ENCODE measurements at regions not wholly inside any gene's neighbourhood (a gene's known extent, or its start where the extent isn't known, plus 50 kb on each side); places are given as distances from the start of the nearest gene placed in this dataset.

DNA sequence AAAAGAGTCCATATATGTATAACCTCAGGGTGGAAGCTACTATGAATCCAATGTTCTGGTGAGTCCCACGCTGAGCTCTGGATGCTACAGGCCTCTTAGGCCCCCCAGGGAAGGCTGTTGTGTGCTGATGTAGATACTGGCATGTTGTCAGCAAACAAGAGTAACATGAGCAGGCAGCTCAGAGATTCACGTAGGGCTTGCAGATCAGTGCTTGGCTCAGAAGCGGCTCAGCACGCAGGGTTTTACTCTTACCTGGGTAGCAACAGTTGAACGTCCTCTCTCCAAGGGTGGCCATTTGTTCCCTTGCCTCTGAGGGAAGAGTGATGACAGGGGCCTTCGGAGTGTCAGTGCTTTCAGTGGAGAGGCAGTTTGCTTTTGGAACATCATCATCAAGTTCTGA lies 93.4 kb downstream of the ZFP64 start:
- no peak overlapping the region for H2AK5ac ChIP-seq (ENCODE audit: low read length)
- H3K4me3 ChIP-seq (ENCODE audit: low read depth, low read length) = no peak overlapping the region
- H3K18ac ChIP-seq (ENCODE audit: low read length) = no peak overlapping the region
- H3K36me3 ChIP-seq (ENCODE audit: control insufficient read depth in 1 of 2, insufficient read depth in 2 of 2, low read length in 2 of 2) = no peaks in the 10 kb centered on the region
- no peak overlapping the region for H4K91ac ChIP-seq (ENCODE audit: low read depth, low read length)
- no peak overlapping the region for H3K27ac ChIP-seq (ENCODE audit: low read depth, low read length)
- no peaks in the 10 kb centered on the region for H3K4me1 ChIP-seq (ENCODE audit: control insufficient read depth in 1 of 2, insufficient read depth in 2 of 2, low read length in 2 of 2)
- H3K79me2 ChIP-seq (ENCODE audit: control insufficient read depth, insufficient read depth, low read length, poor library complexity) = no peaks in the 10 kb centered on the region
- H3K79me1 ChIP-seq (ENCODE audit: low read length) = no peaks in the 10 kb centered on the region
- no peak overlapping the region for H3K4ac ChIP-seq (ENCODE audit: low read depth, low read length)
- peaks cover 9% of the 10 kb centered on the region for H3K27me3 ChIP-seq (ENCODE audit: insufficient read depth, low read length)
- H3K23ac ChIP-seq (ENCODE audit: low read length) = no peak overlapping the region
- no peak for DNase-seq
- H2BK12ac ChIP-seq (ENCODE audit: low read length) = no peak overlapping the region
- no peak overlapping the region for H2BK120ac ChIP-seq (ENCODE audit: insufficient read depth, low read length, poor library complexity)
- H3K14ac ChIP-seq (ENCODE audit: low read length) = no peak overlapping the region
- no peak overlapping the region for H2BK5ac ChIP-seq (ENCODE audit: low read depth, low read length, poor library complexity)
- no peak overlapping the region for H2AFZ ChIP-seq (ENCODE audit: insufficient read depth, low read length, poor library complexity)
- no peak overlapping the region for H4K12ac ChIP-seq (ENCODE audit: low read depth, low read length)
- no peak overlapping the region for H3K9ac ChIP-seq (ENCODE audit: low read length)
- peaks cover 4% of the 10 kb centered on the region for H3K9me3 ChIP-seq (ENCODE audit: insufficient read depth, low read depth, low read length)
- no peak overlapping the region for H3K4me2 ChIP-seq (ENCODE audit: low read length)
- H4K8ac ChIP-seq (ENCODE audit: low read depth, low read length) = no peak overlapping the region
- WGBS (ENCODE audit: extremely low coverage, insufficient coverage, insufficient read length) = no CpG with 5 or more reads among the region's 6 CpGs

DNA sequence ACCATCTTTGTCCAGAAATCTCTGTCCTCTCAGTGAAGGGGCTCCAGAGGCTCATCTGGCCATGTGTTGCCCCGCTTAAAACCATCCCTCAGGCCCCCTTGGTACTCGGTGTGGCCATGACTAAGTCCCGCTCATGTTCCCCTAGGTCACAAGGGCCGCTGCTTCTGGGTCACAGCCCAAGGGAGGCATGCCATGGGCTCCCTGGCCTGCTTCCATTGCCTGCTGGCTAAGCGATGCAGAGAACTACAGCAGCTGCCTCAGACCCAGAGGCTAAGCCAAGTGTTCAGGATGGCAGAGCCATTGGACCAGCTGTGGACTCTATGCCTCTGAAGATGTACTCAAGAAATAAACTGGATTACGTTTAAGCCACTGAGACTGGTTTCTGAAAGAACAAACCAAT lies 95.5 kb downstream of the ZFP64 start:
- Histone ChIP-seq H3K27me3 (ENCODE audit: insufficient read depth, low read length) (no peaks in the 10 kb centered on the region), H2BK120ac (ENCODE audit: insufficient read depth, low read length, poor library complexity) (no peak overlapping the region), H3K4ac (ENCODE audit: low read depth, low read length) (no peak overlapping the region), H3K18ac (ENCODE audit: low read length) (no peak overlapping the region), H4K91ac (ENCODE audit: low read depth, low read length) (no peak overlapping the region), H3K14ac (ENCODE audit: low read length) (no peak overlapping the region), H3K36me3 (ENCODE audit: control insufficient read depth in 1 of 2, insufficient read depth in 2 of 2, low read length in 2 of 2) (no peaks in the 10 kb centered on the region), H4K12ac (ENCODE audit: low read depth, low read length) (no peak overlapping the region), H3K4me2 (ENCODE audit: low read length) (no peak overlapping the region), H3K4me3 (ENCODE audit: low read depth, low read length) (no peak overlapping the region), H3K23ac (ENCODE audit: low read length) (no peak overlapping the region), H3K9ac (ENCODE audit: low read length) (no peak overlapping the region), H3K9me3 (ENCODE audit: insufficient read depth, low read depth, low read length) (peaks cover 4% of the 10 kb centered on the region), H2BK5ac (ENCODE audit: low read depth, low read length, poor library complexity) (no peak overlapping the region), H2AK5ac (ENCODE audit: low read length) (no peak overlapping the region), H3K27ac (ENCODE audit: low read depth, low read length) (no peak overlapping the region), H3K79me2 (ENCODE audit: control insufficient read depth, insufficient read depth, low read length, poor library complexity) (no peaks in the 10 kb centered on the region), H4K8ac (ENCODE audit: low read depth, low read length) (no peak overlapping the region), H3K4me1 (ENCODE audit: control insufficient read depth in 1 of 2, insufficient read depth in 2 of 2, low read length in 2 of 2) (no peaks in the 10 kb centered on the region), H3K79me1 (ENCODE audit: low read length) (no peaks in the 10 kb centered on the region), H2BK12ac (ENCODE audit: low read length) (no peak overlapping the region), H2AFZ (ENCODE audit: insufficient read depth, low read length, poor library complexity) (no peak overlapping the region)
- no peak for DNase-seq
- WGBS (ENCODE audit: extremely low coverage, insufficient coverage, insufficient read length) = no CpG with 5 or more reads among the region's 6 CpGs

DNA sequence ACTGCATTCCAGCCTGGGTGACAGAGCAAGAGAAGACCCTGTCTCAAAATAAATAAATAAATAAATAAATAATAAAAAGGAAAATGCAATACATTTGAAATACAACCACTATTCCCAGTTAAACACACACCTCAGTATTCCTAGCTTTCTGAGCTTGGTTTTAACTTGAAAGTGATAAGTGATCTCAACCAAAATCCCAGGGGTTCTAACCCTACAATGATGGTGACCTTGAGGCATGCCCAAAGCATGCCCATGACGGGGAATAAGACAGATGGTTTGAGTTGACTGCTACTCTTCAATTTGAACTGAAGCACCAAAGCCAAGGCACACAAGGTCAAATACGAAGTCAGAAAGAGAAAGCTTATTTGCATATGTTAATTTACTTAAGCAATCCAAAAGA lies 96.9 kb downstream of the ZFP64 start:
- Histone ChIP-seq H3K4me1 (ENCODE audit: control insufficient read depth in 1 of 2, insufficient read depth in 2 of 2, low read length in 2 of 2) (no peaks in the 10 kb centered on the region), H3K23ac (ENCODE audit: low read length) (no peak overlapping the region), H2AK5ac (ENCODE audit: low read length) (no peak overlapping the region), H3K4me3 (ENCODE audit: low read depth, low read length) (no peak overlapping the region), H2AFZ (ENCODE audit: insufficient read depth, low read length, poor library complexity) (no peak overlapping the region), H3K14ac (ENCODE audit: low read length) (no peak overlapping the region), H2BK120ac (ENCODE audit: insufficient read depth, low read length, poor library complexity) (no peak overlapping the region), H3K79me2 (ENCODE audit: control insufficient read depth, insufficient read depth, low read length, poor library complexity) (no peaks in the 10 kb centered on the region), H3K18ac (ENCODE audit: low read length) (no peak overlapping the region), H2BK12ac (ENCODE audit: low read length) (no peak overlapping the region), H3K9ac (ENCODE audit: low read length) (no peak overlapping the region), H3K27ac (ENCODE audit: low read depth, low read length) (no peak overlapping the region), H3K36me3 (ENCODE audit: control insufficient read depth in 1 of 2, insufficient read depth in 2 of 2, low read length in 2 of 2) (no peaks in the 10 kb centered on the region), H3K4me2 (ENCODE audit: low read length) (no peak overlapping the region), H3K79me1 (ENCODE audit: low read length) (no peaks in the 10 kb centered on the region), H2BK5ac (ENCODE audit: low read depth, low read length, poor library complexity) (no peak overlapping the region), H3K4ac (ENCODE audit: low read depth, low read length) (no peak overlapping the region), H4K8ac (ENCODE audit: low read depth, low read length) (no peak overlapping the region), H3K9me3 (ENCODE audit: insufficient read depth, low read depth, low read length) (peaks cover 4% of the 10 kb centered on the region), H4K91ac (ENCODE audit: low read depth, low read length) (no peak overlapping the region), H4K12ac (ENCODE audit: low read depth, low read length) (no peak overlapping the region), H3K27me3 (ENCODE audit: insufficient read depth, low read length) (no peaks in the 10 kb centered on the region)
- WGBS (ENCODE audit: extremely low coverage, insufficient coverage, insufficient read length) = no CpG with 5 or more reads among the region's 2 CpGs
- no peak for DNase-seq

DNA sequence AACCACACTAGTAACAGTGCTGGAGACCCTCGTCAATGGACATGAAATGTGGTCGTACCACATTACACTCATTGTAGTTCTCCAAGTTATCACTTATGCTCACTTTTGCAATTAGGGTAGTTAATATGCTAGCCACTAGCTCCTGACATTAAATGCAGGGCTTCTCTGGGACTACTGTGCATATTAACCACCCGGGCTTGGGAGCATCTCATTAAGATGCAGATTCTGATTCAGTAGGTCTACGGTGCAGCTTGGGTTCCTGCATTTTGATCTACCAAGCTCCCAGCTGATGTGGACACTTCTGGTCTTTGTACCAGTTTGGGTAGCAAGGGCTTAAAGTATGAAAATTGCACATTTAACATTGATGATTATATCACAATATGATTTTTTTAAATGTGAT lies 98.0 kb downstream of the ZFP64 start:
- Histone ChIP-seq H2AK5ac (ENCODE audit: low read length) (no peak overlapping the region), H3K4me2 (ENCODE audit: low read length) (no peak overlapping the region), H2BK120ac (ENCODE audit: insufficient read depth, low read length, poor library complexity) (no peak overlapping the region), H2BK12ac (ENCODE audit: low read length) (no peak overlapping the region), H3K36me3 (ENCODE audit: control insufficient read depth in 1 of 2, insufficient read depth in 2 of 2, low read length in 2 of 2) (no peaks in the 10 kb centered on the region), H4K8ac (ENCODE audit: low read depth, low read length) (no peak overlapping the region), H3K79me1 (ENCODE audit: low read length) (no peaks in the 10 kb centered on the region), H3K27ac (ENCODE audit: low read depth, low read length) (no peak overlapping the region), H3K4me3 (ENCODE audit: low read depth, low read length) (no peak overlapping the region), H2BK5ac (ENCODE audit: low read depth, low read length, poor library complexity) (no peak overlapping the region), H2AFZ (ENCODE audit: insufficient read depth, low read length, poor library complexity) (no peak overlapping the region), H3K14ac (ENCODE audit: low read length) (no peak overlapping the region), H3K23ac (ENCODE audit: low read length) (no peak overlapping the region), H3K9me3 (ENCODE audit: insufficient read depth, low read depth, low read length) (peaks cover 4% of the 10 kb centered on the region), H3K79me2 (ENCODE audit: control insufficient read depth, insufficient read depth, low read length, poor library complexity) (no peaks in the 10 kb centered on the region), H3K4me1 (ENCODE audit: control insufficient read depth in 1 of 2, insufficient read depth in 2 of 2, low read length in 2 of 2) (no peaks in the 10 kb centered on the region), H4K12ac (ENCODE audit: low read depth, low read length) (no peak overlapping the region), H3K9ac (ENCODE audit: low read length) (no peak overlapping the region), H3K4ac (ENCODE audit: low read depth, low read length) (no peak overlapping the region), H3K18ac (ENCODE audit: low read length) (no peak overlapping the region), H3K27me3 (ENCODE audit: insufficient read depth, low read length) (no peaks in the 10 kb centered on the region), H4K91ac (ENCODE audit: low read depth, low read length) (no peak overlapping the region)
- DNase-seq = no peak
- no CpG with 5 or more reads among the region's 4 CpGs for WGBS (ENCODE audit: extremely low coverage, insufficient coverage, insufficient read length)

All from trophoblast cell (in vitro differentiated cells and primary cell).